ENCODE measurements at regions not wholly inside any gene's neighbourhood (a gene's known extent, or its start where the extent isn't known, plus 50 kb on each side); places are given as distances from the start of the nearest gene placed in this dataset.

- H4K20me1 ChIP-seq (ENCODE audit: insufficient read depth) = no peaks in the 10 kb centered on the region
- no peaks in the 10 kb centered on the region for H3K9me2 ChIP-seq (ENCODE audit: insufficient read depth)
- RAD21 ChIA-PET (ENCODE audit: low non-redundant PET in 1 of 2, low total read pairs in 2 of 2, uncharacterized antibody in 2 of 2, unreplicated experiment in 2 of 2) = no interaction called here
- BruUV-seq (replicated peaks) = no TSS peak
- intact Hi-C loops (cut with micrococcal nuclease) = no loop called here
- no peak overlapping the region for H3K9ac ChIP-seq (ENCODE audit: low read length)
- DNase-seq (ENCODE audit: low read depth, low spot score) (no peak), ATAC-seq (no peak)
- no peaks in the 10 kb centered on the region for H3K9me3 ChIP-seq (ENCODE audit: control insufficient read depth in 1 of 2, insufficient read depth in 1 of 2, low read depth in 1 of 2, low read length in 2 of 2)
- H3K4me1 ChIP-seq (ENCODE audit: control insufficient read depth in 1 of 2, insufficient read depth in 2 of 2, low read length in 2 of 2) = no peaks in the 10 kb centered on the region
- TF ChIP-seq TCF7L2 (IDR thresholded peaks at IDR 0.05; ENCODE audit: borderline replicate concordance, extremely low read depth, insufficient read depth, insufficient read length) (no peak), ZNF274 (IDR thresholded peaks at IDR 0.05; ENCODE audit: low read depth, low read length) (no peak), ZFX (IDR thresholded peaks at IDR 0.05) (no peak), EGR1 (IDR thresholded peaks at IDR 0.05; ENCODE audit: low read depth) (no peak), REST (IDR thresholded peaks at IDR 0.05; ENCODE audit: low read depth) (no peak), FOSL1 (IDR thresholded peaks at IDR 0.05; ENCODE audit: low read depth) (no peak), POLR2A (IDR thresholded peaks at IDR 0.05; ENCODE audit: borderline replicate concordance, extremely low read depth, insufficient read depth, insufficient read length) (no peak), SRF (IDR thresholded peaks at IDR 0.05; ENCODE audit: low read depth) (no peak), MAX (IDR thresholded peaks at IDR 0.05) (no peak), POLR2AphosphoS5 (IDR thresholded peaks at IDR 0.05; ENCODE audit: low read depth, low read length) (no peak), EZH2phosphoT487 (IDR thresholded peaks at IDR 0.05; ENCODE audit: borderline replicate concordance) (no peak), YY1 (IDR thresholded peaks at IDR 0.05; ENCODE audit: extremely low read depth, insufficient replicate concordance, low read depth, low read length) (no peak), RAD21 (IDR thresholded peaks at IDR 0.05; ENCODE audit: low read depth) (no peak), ELF1 (IDR thresholded peaks at IDR 0.05; ENCODE audit: borderline replicate concordance, low read depth) (no peak), EZH2 (IDR thresholded peaks at IDR 0.05) (no peak), CEBPB (IDR thresholded peaks at IDR 0.05; ENCODE audit: low read depth) (no peak)
- TF ChIP-seq, protein P1, sequence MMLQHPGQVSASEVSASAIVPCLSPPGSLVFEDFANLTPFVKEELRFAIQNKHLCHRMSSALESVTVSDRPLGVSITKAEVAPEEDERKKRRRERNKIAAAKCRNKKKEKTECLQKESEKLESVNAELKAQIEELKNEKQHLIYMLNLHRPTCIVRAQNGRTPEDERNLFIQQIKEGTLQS (IDR thresholded peaks at IDR 0.05) = no peak
- H3K4me3 ChIP-seq (replicated peaks in 1 of 2; ENCODE audit: low read depth in 1 of 2, low read length in 2 of 2) = no peak overlapping the region
- no peaks in the 10 kb centered on the region for H3K79me2 ChIP-seq (ENCODE audit: insufficient read depth, low read length)
- H2AFZ ChIP-seq (ENCODE audit: low read depth, low read length, poor library complexity, severe bottlenecking) = no peak overlapping the region
- H3K4me2 ChIP-seq (ENCODE audit: low read length) = no peak overlapping the region
- H3K36me3 ChIP-seq (ENCODE audit: control insufficient read depth in 1 of 2, insufficient read depth in 2 of 2, low read length in 2 of 2) = no peaks in the 10 kb centered on the region
- POLR2A ChIA-PET = no interaction called here
- H3K27me3 ChIP-seq (ENCODE audit: insufficient read depth, low read length) = no peaks in the 10 kb centered on the region
- CTCF ChIA-PET = no interaction called here
- H3K27ac ChIP-seq (ENCODE audit: low read depth, low read length) = no peak overlapping the region
Measured at GRCh38 chr9:28650327-28650726, 1077.0 kb upstream of the C9orf72 start.
